H9 (cell line): ENCODE measurements at regions not wholly inside any gene's neighbourhood (a gene's known extent, or its start where the extent isn't known, plus 50 kb on each side); places are given as distances from the start of the nearest gene placed in this dataset.

Experiments
- DNase-seq: peaks from one replicate; pipeline ENCODE4 v3.0.0-alpha.2; 2017
- H2AFZ ChIP-seq: one replicate; pipeline ENCODE4 v1.6.1; 2013; ENCODE audit warnings: mild to moderate bottlenecking, low read length, control low read depth, moderate library complexity
- H2AK5ac ChIP-seq: 2 replicates; pipeline ENCODE4 v1.6.1; 2013; ENCODE audit warnings: low read length, control low read depth, mixed read lengths; ENCODE audit not compliant: insufficient read length
- H2BK120ac ChIP-seq: one replicate; pipeline ENCODE4 v1.6.1; 2013; ENCODE audit warnings: low read depth, mild to moderate bottlenecking, low read length, control low read depth, inconsistent platforms; ENCODE audit not compliant: poor library complexity, severe bottlenecking
- H2BK12ac ChIP-seq: 2 replicates; pipeline ENCODE4 v1.6.1; 2013; ENCODE audit warnings: low read length, control low read depth, mixed read lengths, low read depth; ENCODE audit not compliant: insufficient read length
- H2BK15ac ChIP-seq: 2 replicates; pipeline ENCODE4 v1.6.1; 2013; ENCODE audit warnings: low read depth, low read length, control low read depth
- H2BK20ac ChIP-seq: one replicate; pipeline ENCODE4 v1.6.1; 2013; ENCODE audit warnings: low read depth, mild to moderate bottlenecking, low read length, control low read depth, inconsistent platforms; ENCODE audit not compliant: poor library complexity, severe bottlenecking
- H2BK5ac ChIP-seq: 2 replicates; pipeline ENCODE4 v1.6.1; 2013; ENCODE audit warnings: low read length, control low read depth, mixed read lengths; ENCODE audit not compliant: insufficient read length
- H3K14ac ChIP-seq: 2 replicates; pipeline ENCODE4 v1.6.1; 2013; ENCODE audit warnings: low read length, control low read depth; ENCODE audit not compliant: insufficient read depth
- H3K18ac ChIP-seq: 2 replicates; pipeline ENCODE4 v1.6.1; 2013; ENCODE audit warnings: low read depth, mild to moderate bottlenecking, mixed read lengths, low read length, control low read depth; ENCODE audit not compliant: insufficient read length
- H3K23ac ChIP-seq: 2 replicates; pipeline ENCODE4 v1.6.1; 2013; ENCODE audit warnings: low read length, control low read depth, mixed read lengths, low read depth; ENCODE audit not compliant: insufficient read length
- H3K23me2 ChIP-seq: 2 replicates; pipeline ENCODE4 v1.6.1; 2013; ENCODE audit warnings: low read depth, mild to moderate bottlenecking, mixed read lengths, low read length, control low read depth; ENCODE audit not compliant: insufficient read length, poor library complexity, severe bottlenecking
- H3K27ac ChIP-seq: 2 replicates; pipeline ENCODE4 v1.5.1; 2013; ENCODE audit warnings: low read length, control low read depth, mixed read lengths, low read depth; ENCODE audit not compliant: insufficient read length
- H3K27me3 ChIP-seq: 2 replicates; pipeline ENCODE4 v1.6.1; 2013; ENCODE audit warnings: low read length, control low read depth, inconsistent platforms; ENCODE audit not compliant: insufficient read depth
- H3K4ac ChIP-seq: 2 replicates; pipeline ENCODE4 v1.6.1; 2013; ENCODE audit warnings: low read depth, mild to moderate bottlenecking, control low read depth, inconsistent platforms, low read length, moderate library complexity
- H3K4me1 ChIP-seq: 2 replicates; pipeline ENCODE4 v1.6.1; 2013; ENCODE audit warnings: low read length, control low read depth, inconsistent platforms; ENCODE audit not compliant: insufficient read depth
- H3K4me2 ChIP-seq: 2 replicates; pipeline ENCODE4 v1.6.1; 2013; ENCODE audit warnings: low read length, control low read depth, mixed read lengths; ENCODE audit not compliant: insufficient read length, insufficient read depth
- H3K56ac ChIP-seq: 2 replicates; pipeline ENCODE4 v1.6.1; 2013; ENCODE audit warnings: low read depth, mild to moderate bottlenecking, mixed read lengths, low read length, control low read depth; ENCODE audit not compliant: insufficient read length
- H3K79me1 ChIP-seq: 2 replicates; pipeline ENCODE4 v1.6.1; 2013; ENCODE audit warnings: low read depth, mild to moderate bottlenecking, moderate library complexity, low read length, control low read depth, inconsistent platforms; ENCODE audit not compliant: insufficient read depth, poor library complexity, severe bottlenecking
- H3K79me2 ChIP-seq: 2 replicates; pipeline ENCODE4 v1.6.1; 2013; ENCODE audit warnings: low read length, control low read depth, inconsistent platforms; ENCODE audit not compliant: insufficient read depth
- H3K9ac ChIP-seq: 2 replicates; pipeline ENCODE4 v1.6.1; 2013; ENCODE audit warnings: low read length, control low read depth, mixed read lengths; ENCODE audit not compliant: insufficient read length; ENCODE audit errors: extremely low read depth
- H3K9me3 ChIP-seq: one replicate; pipeline ENCODE4 v1.6.1; 2013; ENCODE audit warnings: low read depth, low read length, inconsistent platforms; ENCODE audit not compliant: control insufficient read depth
- H3T11ph ChIP-seq: one replicate; pipeline ENCODE4 v1.6.1; 2013; ENCODE audit warnings: mild to moderate bottlenecking, low read length, control low read depth, inconsistent platforms
- H4K20me1 ChIP-seq: one replicate; pipeline ENCODE4 v1.6.1; 2013; ENCODE audit not compliant: control insufficient read depth, insufficient read length, insufficient read depth
- H4K5ac ChIP-seq: 2 replicates; pipeline ENCODE4 v1.6.1; 2013; ENCODE audit warnings: low read depth, mild to moderate bottlenecking, mixed read lengths, low read length, control low read depth; ENCODE audit not compliant: insufficient read length
- H4K8ac ChIP-seq: replicated peaks from 2 replicates; pipeline ENCODE4 v1.6.1; 2013; ENCODE audit warnings: low read length, control low read depth, mixed read lengths, low read depth; ENCODE audit not compliant: insufficient read length
- H4K91ac ChIP-seq: 2 replicates; pipeline ENCODE4 v1.6.1; 2013; ENCODE audit warnings: low read depth, mild to moderate bottlenecking, moderate library complexity, mixed read lengths, low read length, control low read depth; ENCODE audit not compliant: insufficient read length
- H3K27ac Mint-ChIP-seq, 3 experiments: 2 replicates in 2 of 3; 3 replicates in 1 of 3; pipeline ENCODE4 v1.8.0; 2020 to 2021; ENCODE audit warnings: mixed read lengths in 3 of 3, mild to moderate bottlenecking in 1 of 3, moderate library complexity in 1 of 3
- H3K27me3 Mint-ChIP-seq: 2 replicates; pipeline ENCODE4 v1.8.0; 2021; ENCODE audit warnings: low read depth, mild to moderate bottlenecking, moderate library complexity, mixed read lengths
- H3K36me3 Mint-ChIP-seq, 3 experiments: 2 replicates in 2 of 3; 3 replicates in 1 of 3; pipeline ENCODE4 v1.8.0; 2020 to 2021; ENCODE audit warnings: low read depth in 3 of 3, mixed read lengths in 3 of 3; ENCODE audit not compliant: insufficient read depth in 1 of 3
- H3K4me1 Mint-ChIP-seq, 2 experiments: 2 replicates each; pipeline ENCODE4 v1.8.0; 2020; ENCODE audit warnings: mixed read lengths in 2 of 2
- H3K4me3 Mint-ChIP-seq, 2 experiments: 2 replicates in 1 of 2; 3 replicates in 1 of 2; pipeline ENCODE4 v1.8.0; 2020 to 2021; ENCODE audit warnings: mild to moderate bottlenecking in 2 of 2, mixed read lengths in 2 of 2, moderate library complexity in 1 of 2
- H3K9me3 Mint-ChIP-seq, 2 experiments: 2 replicates in 1 of 2; 3 replicates in 1 of 2; pipeline ENCODE4 v1.8.0; 2020; ENCODE audit warnings: mild to moderate bottlenecking in 2 of 2, mixed read lengths in 2 of 2, moderate library complexity in 1 of 2
- whole genome bisulfite sequencing: extraction: QIAGEN DNeasy Blood & Tissue Kit; methylation state at CpG from one replicate; pipeline ENCODE4 v1.1.7; 2013; ENCODE audit warnings: missing lambda C conversion rate, low lambda C conversion rate, mixed read lengths; ENCODE audit not compliant: insufficient read length; ENCODE audit errors: extremely low coverage; 5-methylcytosine and 5-hydroxymethylcytosine counted together
- TF ChIP-seq, protein P1 (sequence below): fragments of 200-600 bp; sonication (generic); conservative IDR thresholded peaks from 3 replicates; pipeline ENCODE4 v1.8.0; 2021; ENCODE audit warnings: antibody characterized with exemption, mild to moderate bottlenecking

DNA sequence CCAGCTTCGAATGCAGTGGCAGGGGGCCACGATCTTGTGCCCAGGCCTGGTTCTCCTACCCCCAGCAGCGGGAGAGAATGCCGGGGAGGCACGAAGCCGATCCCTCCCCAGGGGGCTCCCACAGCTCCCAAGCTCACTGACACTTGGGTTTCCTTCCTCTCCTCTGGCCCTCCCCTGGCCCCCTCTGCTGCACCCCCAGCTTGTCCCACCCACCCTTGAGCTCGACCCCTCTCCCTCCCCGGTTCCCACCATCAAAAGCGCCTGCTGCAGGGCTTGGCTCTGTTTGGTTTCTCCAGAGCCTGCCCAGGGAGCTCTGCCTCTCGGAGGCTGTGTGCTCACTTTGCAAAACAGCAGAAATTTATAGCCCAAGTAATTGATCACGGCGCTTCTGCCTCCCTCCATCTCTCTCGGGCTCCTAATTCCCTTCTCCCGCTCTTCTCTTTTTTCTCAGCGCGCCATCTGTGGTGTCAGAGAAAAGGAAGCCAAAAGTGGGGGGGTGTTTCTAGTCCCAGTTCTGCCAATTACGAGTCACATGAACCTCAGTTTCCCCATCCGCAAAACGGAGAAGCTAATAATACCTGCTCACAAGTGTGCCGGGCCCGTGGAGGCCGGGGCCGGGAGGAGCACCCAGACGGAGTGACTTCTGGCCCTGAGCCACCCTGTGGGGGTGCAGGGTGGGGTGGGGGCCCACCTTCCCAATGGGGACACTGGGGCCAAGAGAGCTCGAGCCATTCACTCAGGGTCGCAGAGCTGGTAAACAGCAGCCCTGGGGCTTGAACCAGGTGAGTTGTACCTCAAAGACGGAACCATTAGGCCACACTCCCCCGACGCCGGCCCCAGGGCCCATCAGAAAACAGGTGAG, 141.2 kb upstream of the IER5L start:
- H3K4me1 Mint-ChIP-seq: peaks cover 2 to 32% of the 10 kb centered on the region in 2 experiments
- Histone ChIP-seq H3K4me1 (no peaks in the 10 kb centered on the region), H3K27ac (no peak overlapping the region), H3K79me2 (no peaks in the 10 kb centered on the region), H3K23ac (no peak overlapping the region), H3K79me1 (no peaks in the 10 kb centered on the region), H4K8ac (no peak overlapping the region), H2BK20ac (no peak overlapping the region), H3K4ac (no peak overlapping the region), H3K56ac (no peak overlapping the region), H3K4me2 (no peak overlapping the region), H2BK5ac (no peak overlapping the region), H3K9ac (no peak overlapping the region), H2BK15ac (no peak overlapping the region), H2BK120ac (no peak overlapping the region), H4K5ac (no peak overlapping the region), H3K14ac (no peak overlapping the region), H2AK5ac (no peak overlapping the region), H2BK12ac (no peak overlapping the region), H4K20me1 (no peaks in the 10 kb centered on the region), H3K27me3 (no peaks in the 10 kb centered on the region), H2AFZ (no peak overlapping the region), H3K9me3 (no peaks in the 10 kb centered on the region), H3K18ac (no peak overlapping the region), H3K23me2 (no peaks in the 10 kb centered on the region), H3T11ph (no peak overlapping the region), H4K91ac (no peak overlapping the region)
- TF ChIP-seq, protein P1, sequence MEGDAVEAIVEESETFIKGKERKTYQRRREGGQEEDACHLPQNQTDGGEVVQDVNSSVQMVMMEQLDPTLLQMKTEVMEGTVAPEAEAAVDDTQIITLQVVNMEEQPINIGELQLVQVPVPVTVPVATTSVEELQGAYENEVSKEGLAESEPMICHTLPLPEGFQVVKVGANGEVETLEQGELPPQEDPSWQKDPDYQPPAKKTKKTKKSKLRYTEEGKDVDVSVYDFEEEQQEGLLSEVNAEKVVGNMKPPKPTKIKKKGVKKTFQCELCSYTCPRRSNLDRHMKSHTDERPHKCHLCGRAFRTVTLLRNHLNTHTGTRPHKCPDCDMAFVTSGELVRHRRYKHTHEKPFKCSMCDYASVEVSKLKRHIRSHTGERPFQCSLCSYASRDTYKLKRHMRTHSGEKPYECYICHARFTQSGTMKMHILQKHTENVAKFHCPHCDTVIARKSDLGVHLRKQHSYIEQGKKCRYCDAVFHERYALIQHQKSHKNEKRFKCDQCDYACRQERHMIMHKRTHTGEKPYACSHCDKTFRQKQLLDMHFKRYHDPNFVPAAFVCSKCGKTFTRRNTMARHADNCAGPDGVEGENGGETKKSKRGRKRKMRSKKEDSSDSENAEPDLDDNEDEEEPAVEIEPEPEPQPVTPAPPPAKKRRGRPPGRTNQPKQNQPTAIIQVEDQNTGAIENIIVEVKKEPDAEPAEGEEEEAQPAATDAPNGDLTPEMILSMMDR: no peak
- WGBS: no CpG with 5 or more reads among the region's 30 CpGs
- DNase-seq: peak; percentile 20
- no peak overlapping the region for H3K4me3 Mint-ChIP-seq
- H3K27ac Mint-ChIP-seq: no peak overlapping the region
- H3K27me3 Mint-ChIP-seq: 0 out of 2 replicates have a peak, but pooled peaks cover 1% of the 10 kb centered on the region
- no peaks in the 10 kb centered on the region; a peak in 1 of 7 replicates for H3K36me3 Mint-ChIP-seq
- no peaks in the 10 kb centered on the region; a peak in 1 of 5 replicates for H3K9me3 Mint-ChIP-seq
